GM21381 (cell line): ENCODE measurements at regions not wholly inside any gene's neighbourhood (a gene's known extent, or its start where the extent isn't known, plus 50 kb on each side); places are given as distances from the start of the nearest gene placed in this dataset.
"Not testable (repeated sequence)": the region's sequence is repeated elsewhere in the genome, so short reads cannot be mapped to it uniquely, and the experiment has no call there.

ENCODE experiments used
- ATAC-seq: cut with Tn5 transposase; IDR thresholded peaks from one replicate; pipeline ENCODE4 v1.9.1; 2021; ENCODE audit warnings: mild to moderate bottlenecking, moderate library complexity; ENCODE audit not compliant: unreplicated experiment

DNA sequence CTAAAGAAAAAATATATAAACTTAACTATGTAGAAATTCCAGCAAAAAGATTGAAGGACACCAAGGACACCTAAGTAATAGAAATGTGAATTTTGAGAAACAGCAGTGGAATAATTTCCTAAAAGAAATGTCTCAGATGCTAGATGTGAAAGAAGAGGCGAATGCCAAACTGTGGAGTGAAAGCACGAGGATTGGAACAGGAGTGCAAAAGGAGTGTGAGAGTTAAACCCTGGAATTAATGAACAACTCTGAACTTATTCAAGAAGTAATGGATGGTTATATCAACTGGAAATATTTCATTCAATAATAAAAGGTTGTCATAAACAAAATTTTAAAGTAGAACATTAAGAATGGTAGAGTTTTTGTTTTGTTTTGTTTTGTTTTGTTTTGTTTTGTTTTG, 78.5 kb upstream of the SGIP1 start:
- no peak for ATAC-seq

DNA sequence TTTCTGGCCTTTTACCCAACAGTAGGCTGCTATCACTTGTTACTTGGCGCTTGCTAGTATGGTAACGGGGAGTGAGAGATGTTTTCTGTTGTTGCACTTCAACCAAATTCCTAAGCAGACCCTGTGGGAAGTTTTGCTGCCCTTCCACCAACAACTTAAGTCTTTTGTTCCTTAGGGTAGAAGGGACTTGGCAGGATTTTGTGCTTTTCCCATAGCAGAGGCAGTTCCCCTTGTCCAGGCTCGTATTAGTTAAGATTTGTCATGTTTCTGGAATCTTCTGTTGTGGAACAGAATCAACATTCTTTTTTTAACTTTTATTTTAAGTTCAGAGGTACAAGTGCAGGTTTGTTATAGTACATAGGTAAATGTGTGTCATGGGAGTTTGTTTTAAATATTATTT, 73.2 kb upstream of the SGIP1 start:
- no peak for ATAC-seq

DNA sequence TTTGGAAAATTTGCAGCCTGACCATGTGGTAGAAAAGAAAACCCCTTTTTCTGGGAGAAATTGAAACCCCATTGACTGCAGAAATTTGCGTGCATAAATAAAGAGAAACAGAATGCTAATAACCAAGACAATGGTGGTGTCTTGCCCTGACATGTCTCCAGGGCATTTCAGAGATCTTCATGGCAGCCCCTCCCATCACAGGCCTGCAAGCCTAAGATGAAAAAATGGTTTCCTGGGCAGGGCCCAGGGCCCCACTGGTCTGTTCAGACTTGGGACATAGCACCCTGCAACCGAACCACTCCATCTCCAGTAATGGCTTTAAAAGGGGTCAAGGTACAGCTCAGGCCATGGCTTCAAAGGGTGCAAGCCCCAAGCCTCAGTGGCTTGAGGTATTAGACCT, 71.6 kb upstream of the SGIP1 start:
- no peak for ATAC-seq

DNA sequence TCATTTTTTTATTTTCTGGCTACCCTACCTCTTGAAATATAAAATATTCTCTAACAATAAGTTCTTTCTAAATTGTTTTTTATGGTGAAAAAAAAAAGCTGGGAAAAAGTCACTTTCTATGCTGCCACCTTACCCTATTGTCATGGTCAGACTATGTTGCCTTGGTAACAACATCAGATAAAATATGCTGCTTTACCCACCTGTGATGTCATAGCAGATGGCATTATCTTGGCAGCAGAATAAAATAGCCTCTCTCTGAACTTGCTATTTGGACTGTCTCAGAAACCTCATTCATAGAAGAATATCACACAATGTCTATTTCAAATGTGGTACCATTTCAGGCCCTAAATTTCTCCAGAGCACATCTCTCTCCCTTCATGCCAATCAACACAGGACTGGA, 69.6 kb upstream of the SGIP1 start:
- ATAC-seq: no peak

DNA sequence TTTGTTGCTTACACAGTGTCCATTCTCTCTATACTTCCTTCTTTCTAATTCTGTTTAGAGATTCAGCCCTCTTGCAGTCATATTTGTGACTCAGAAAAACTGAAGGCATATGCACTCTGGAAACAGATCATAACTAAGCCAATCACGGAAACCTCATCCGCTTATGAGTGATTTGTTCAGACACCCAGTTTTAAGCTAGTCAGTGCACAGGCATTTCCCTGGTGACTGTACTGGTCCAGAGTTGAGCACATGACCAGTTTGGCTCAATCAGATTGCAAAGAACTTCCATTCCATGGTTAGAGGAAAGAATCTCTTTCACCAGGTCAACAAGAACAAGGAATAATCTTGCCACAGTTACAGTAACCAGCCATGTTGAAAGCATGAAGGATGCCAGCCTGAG, 69.2 kb upstream of the SGIP1 start:
- ATAC-seq: no peak

DNA sequence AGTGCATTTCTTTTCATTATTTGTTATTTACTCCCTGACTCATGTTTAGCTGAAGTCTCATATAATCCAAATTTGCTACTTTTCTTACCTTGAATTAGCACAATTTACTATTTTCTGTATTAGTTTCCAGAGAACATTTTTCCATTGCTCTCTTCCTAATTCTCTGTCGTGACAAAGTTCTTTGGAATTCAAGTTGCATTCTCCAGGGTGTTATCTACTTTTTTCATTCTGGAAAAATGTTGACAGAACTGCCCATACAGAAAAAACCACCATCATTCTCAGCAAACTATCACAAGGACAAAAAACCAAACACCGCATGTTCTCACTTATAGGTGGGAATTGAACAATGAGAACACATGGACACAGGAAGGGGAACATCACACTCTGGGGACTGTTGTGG, 67.3 kb upstream of the SGIP1 start:
- not testable (repeated sequence) for ATAC-seq

DNA sequence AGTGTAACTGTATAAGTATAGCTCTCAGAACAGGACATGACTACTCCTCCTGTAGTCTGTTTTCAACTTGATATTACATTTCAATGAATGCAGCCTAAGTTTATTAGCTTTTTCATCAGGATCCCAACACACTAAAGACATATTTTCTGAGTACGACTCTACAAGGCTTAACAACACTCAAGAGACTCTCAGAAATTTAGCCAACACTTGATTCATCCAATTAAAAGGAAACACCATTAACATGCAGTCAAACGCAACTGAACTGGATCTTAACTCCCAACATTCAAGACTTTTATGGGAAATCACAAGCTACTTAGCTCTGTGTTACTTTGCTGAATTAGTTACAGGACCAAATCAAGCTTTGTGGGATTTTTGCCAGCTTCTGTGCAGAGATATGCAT, 65.2 kb upstream of the SGIP1 start:
- no peak for ATAC-seq

DNA sequence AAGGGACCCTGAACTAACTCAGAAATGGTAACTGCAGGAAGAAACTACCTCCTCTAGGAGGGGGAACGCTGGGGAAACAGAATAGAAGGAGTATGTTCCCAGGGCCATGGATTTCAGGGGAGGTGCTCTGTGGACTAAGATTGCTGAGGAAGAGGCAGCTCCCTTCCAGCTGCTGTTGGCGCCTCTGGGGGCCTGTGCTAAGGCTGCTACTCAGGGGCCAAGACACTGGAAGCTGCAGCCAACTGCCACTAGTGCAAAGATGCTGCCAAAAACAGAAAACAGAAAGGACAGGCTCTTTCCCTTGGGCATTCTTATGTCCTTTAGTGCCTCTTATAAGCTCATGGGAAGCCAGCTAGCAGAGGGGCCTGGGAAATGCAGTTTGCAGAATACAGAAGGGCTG, 58.0 kb upstream of the SGIP1 start:
- no peak for ATAC-seq

DNA sequence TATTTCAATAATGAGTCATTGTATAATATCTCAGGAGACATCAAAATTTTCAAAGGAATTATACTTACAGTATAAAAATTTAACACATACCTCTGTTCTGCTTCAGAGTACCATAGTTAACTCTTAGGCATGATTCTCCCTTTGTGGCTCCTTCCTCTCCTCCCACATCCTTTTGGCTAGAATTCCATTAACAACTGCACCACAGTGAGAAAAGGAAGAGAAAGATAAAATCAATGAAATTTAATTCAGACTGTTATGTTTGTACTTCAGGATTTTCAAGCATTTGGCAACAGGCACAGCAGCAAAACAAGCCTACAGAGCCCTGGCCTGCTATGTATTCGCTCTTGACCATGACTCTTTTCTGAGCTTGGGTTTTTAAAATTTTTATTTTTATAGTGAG, 57.2 kb upstream of the SGIP1 start:
- ATAC-seq: no peak

DNA sequence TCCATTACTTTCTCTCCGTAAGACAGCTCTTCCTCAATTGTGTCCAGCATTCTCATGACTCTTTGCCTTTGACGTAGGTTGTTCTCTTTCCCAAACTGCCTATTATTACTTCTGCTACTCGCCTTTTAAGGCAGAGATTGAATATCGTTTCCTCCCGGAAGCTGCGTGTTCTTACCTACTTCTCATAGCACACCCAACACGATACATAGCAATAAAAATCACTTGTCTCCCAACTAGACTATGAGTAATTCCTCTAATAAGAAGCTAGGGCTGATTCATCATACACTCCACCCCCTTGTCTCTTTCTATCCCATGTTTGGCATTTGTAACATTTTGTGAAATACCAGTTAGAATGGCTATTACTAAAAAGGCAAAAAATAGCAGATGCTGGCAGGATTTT, 55.8 kb upstream of the SGIP1 start:
- no peak for ATAC-seq

DNA sequence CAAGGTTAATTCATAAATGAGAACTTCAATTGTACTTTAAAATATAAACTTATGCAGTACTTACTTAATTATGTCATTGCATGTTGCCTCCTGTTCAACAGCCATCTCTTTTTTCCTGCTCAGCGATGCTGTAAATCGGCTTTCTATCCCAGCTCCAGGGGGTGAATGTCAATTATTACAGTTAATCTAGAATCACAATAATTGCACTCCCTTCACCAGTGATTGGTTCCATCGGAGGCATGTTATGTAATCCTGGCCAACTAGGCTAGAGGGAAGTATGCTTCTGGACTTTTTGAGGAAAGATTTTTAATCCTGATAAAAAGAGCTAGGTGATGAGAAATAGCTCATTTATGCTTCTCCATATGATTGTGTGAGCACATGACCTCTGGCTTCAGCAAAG, 53.8 kb upstream of the SGIP1 start:
- no peak for ATAC-seq

DNA sequence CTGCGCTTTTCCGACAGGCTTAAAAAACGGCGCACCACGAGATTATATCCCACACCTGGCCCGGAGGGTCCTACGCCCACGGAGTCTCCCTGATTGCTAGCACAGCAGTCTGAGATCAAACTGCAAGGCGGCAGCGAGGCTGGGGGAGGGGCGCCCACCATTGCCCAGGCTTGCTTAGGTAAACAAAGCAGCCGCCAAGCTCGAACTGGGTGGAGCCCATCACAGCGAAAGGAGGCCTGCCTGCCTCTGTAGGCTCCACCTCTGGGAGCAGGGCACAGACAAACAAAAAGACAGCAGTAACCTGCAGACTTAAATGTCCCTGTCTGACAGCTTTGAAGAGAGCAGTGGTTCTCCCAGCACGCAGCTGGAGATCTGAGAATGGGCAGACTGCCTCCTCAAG, 52.7 kb upstream of the SGIP1 start:
- ATAC-seq: not testable (repeated sequence)
